ENCODE measurements at regions not wholly inside any gene's neighbourhood (a gene's known extent, or its start where the extent isn't known, plus 50 kb on each side); places are given as distances from the start of the nearest gene placed in this dataset.

- DNase-seq, result no peak
- no peak for TF ChIP-seq CTCF (IDR thresholded peaks at IDR 0.05; ENCODE audit: unreplicated experiment)
- Mint-ChIP-seq H3K36me3 (ENCODE audit: insufficient read depth, unreplicated experiment) (no peaks in the 10 kb centered on the region), H3K4me3 (ENCODE audit: low read depth, unreplicated experiment) (no peak overlapping the region), H3K4me1 (ENCODE audit: low read depth, unreplicated experiment) (peaks cover 18% of the 10 kb centered on the region), H3K9me3 (ENCODE audit: low read depth, unreplicated experiment) (no peaks in the 10 kb centered on the region), H3K27me3 (ENCODE audit: unreplicated experiment) (no peaks in the 10 kb centered on the region), H3K27ac (ENCODE audit: unreplicated experiment) (no peak overlapping the region)
- no TSS peak for BruUV-seq (replicated peaks)
- intact Hi-C loops (cut with micrococcal nuclease; ENCODE audit: unreplicated experiment), result no loop called here
- CTCF ChIA-PET, result interaction anchor here (0.7 kb wide), 1 partner anchor 173 kb away, joined by 3 read pairs; no protein-coding TSS in a partner anchor
These were observed 321.2 kb upstream of the VRK2 start for GRCh38 chr2:57725337-57725947.

- H3K27me3 Mint-ChIP-seq (ENCODE audit: unreplicated experiment), result no peaks in the 10 kb centered on the region
- no TSS peak for BruUV-seq (replicated peaks)
These were observed 320.3 kb upstream of the VRK2 start for GRCh38 chr2:57726294-57726693.

GRCh38 chr2:57728691-57729090, 317.9 kb upstream of the VRK2 start:
- no peak for TF ChIP-seq CTCF (IDR thresholded peaks at IDR 0.05; ENCODE audit: unreplicated experiment)
- no peaks in the 10 kb centered on the region for H3K36me3 Mint-ChIP-seq (ENCODE audit: insufficient read depth, unreplicated experiment)
- H3K9me3 Mint-ChIP-seq (ENCODE audit: low read depth, unreplicated experiment), result no peaks in the 10 kb centered on the region
- no peak overlapping the region for H3K27ac Mint-ChIP-seq (ENCODE audit: unreplicated experiment)
- no peak for DNase-seq
- intact Hi-C loops (cut with micrococcal nuclease; ENCODE audit: unreplicated experiment), result no loop called here
- H3K4me3 Mint-ChIP-seq (ENCODE audit: low read depth, unreplicated experiment), result no peak overlapping the region
- H3K27me3 Mint-ChIP-seq (ENCODE audit: unreplicated experiment), result no peaks in the 10 kb centered on the region
- BruUV-seq (replicated peaks), result no TSS peak
- CTCF ChIA-PET, result no interaction called here
- peaks cover 9% of the 10 kb centered on the region for H3K4me1 Mint-ChIP-seq (ENCODE audit: low read depth, unreplicated experiment)

More at GRCh38 chr2:57726294-57726693, 320.3 kb upstream of the VRK2 start:
- DNase-seq, result no peak
- intact Hi-C loops (cut with micrococcal nuclease; ENCODE audit: unreplicated experiment), result no loop called here
- TF ChIP-seq CTCF (IDR thresholded peaks at IDR 0.05; ENCODE audit: unreplicated experiment), result no peak
- Mint-ChIP-seq H3K36me3 (ENCODE audit: insufficient read depth, unreplicated experiment) (no peaks in the 10 kb centered on the region), H3K27ac (ENCODE audit: unreplicated experiment) (no peak overlapping the region), H3K4me1 (ENCODE audit: low read depth, unreplicated experiment) (peaks cover 9% of the 10 kb centered on the region), H3K9me3 (ENCODE audit: low read depth, unreplicated experiment) (no peaks in the 10 kb centered on the region), H3K4me3 (ENCODE audit: low read depth, unreplicated experiment) (no peak overlapping the region)
- CTCF ChIA-PET, result no interaction called here

GRCh38 chr2:57733956-57734355, 312.6 kb upstream of the VRK2 start:
- Mint-ChIP-seq H3K4me3 (ENCODE audit: low read depth, unreplicated experiment) (no peak overlapping the region), H3K36me3 (ENCODE audit: insufficient read depth, unreplicated experiment) (no peaks in the 10 kb centered on the region), H3K9me3 (ENCODE audit: low read depth, unreplicated experiment) (peaks cover 4% of the 10 kb centered on the region), H3K27me3 (ENCODE audit: unreplicated experiment) (no peaks in the 10 kb centered on the region), H3K27ac (ENCODE audit: unreplicated experiment) (no peak overlapping the region), H3K4me1 (ENCODE audit: low read depth, unreplicated experiment) (no peaks in the 10 kb centered on the region)
- CTCF ChIA-PET, result no interaction called here
- no peak for TF ChIP-seq CTCF (IDR thresholded peaks at IDR 0.05; ENCODE audit: unreplicated experiment)
- no TSS peak for BruUV-seq (replicated peaks)
- DNase-seq, result no peak
- intact Hi-C loops (cut with micrococcal nuclease; ENCODE audit: unreplicated experiment), result no loop called here

Data from Calu3 (cell line).